Esophagus muscularis mucosa (tissue), 4 donors: ENCODE measurements at regions not wholly inside any gene's neighbourhood (a gene's known extent, or its start where the extent isn't known, plus 50 kb on each side); places are given as distances from the start of the nearest gene placed in this dataset.

Source experiments
- DNase-seq: peaks from one replicate; pipeline ENCODE4 v3.0.0-alpha.2; 2017; ENCODE audit errors: extremely low spot score
- H3K27ac ChIP-seq, 4 donors: fragments of 200-600 bp; sonication (generic); replicated peaks in 1 of 4; 1 replicate in 3 of 4; 2 replicates in 1 of 4; pipeline ENCODE4 v1.5.1; 2016 to 2019; ENCODE audit warnings: mild to moderate bottlenecking in 1 of 4
- H3K27me3 ChIP-seq, 4 donors: fragments of 200-600 bp; sonication (generic); one replicate each; pipeline versions ENCODE4 v1.5.1 to v1.6.0; 2016 to 2019
- H3K36me3 ChIP-seq, 4 donors: fragments of 200-600 bp; sonication (generic); one replicate each; pipeline ENCODE4 v1.5.1; 2016 to 2019
- H3K4me1 ChIP-seq, 4 donors: fragments of 200-600 bp; sonication (generic); one replicate each; pipeline ENCODE4 v1.5.1; 2016 to 2019
- H3K4me3 ChIP-seq, 4 donors: fragments of 200-600 bp; sonication (generic); 1 replicate in 2 of 4; 2 replicates in 2 of 4; pipeline ENCODE4 v1.5.1; 2016 to 2019; ENCODE audit warnings: mild to moderate bottlenecking in 4 of 4, moderate library complexity in 1 of 4
- H3K9me3 ChIP-seq, 4 donors: fragments of 200-600 bp; sonication (generic); 1 replicate in 3 of 4; 2 replicates in 1 of 4; pipeline ENCODE4 v1.5.1; 2016 to 2019
- CTCF ChIP-seq, 3 experiments: fragments of 200-600 bp in 2 of 3; fragments of 450-650 bp in 1 of 3; sonication (generic) in 2 of 3; IDR thresholded peaks; one replicate each; pipeline ENCODE4 v1.5.1; 2017 to 2019; ENCODE audit warnings: antibody characterized with exemption in 3 of 3, mild to moderate bottlenecking in 2 of 3, moderate library complexity in 1 of 3
- EP300 ChIP-seq: sonication (generic); formaldehyde crosslinking; IDR thresholded peaks from one replicate; pipeline ENCODE4 v1.6.1; 2017; ENCODE audit warnings: antibody characterized with exemption
- POLR2A ChIP-seq: fragments of 450-650 bp; IDR thresholded peaks from one replicate; pipeline ENCODE4 v1.6.1; 2017; ENCODE audit warnings: antibody characterized with exemption, moderate library complexity, mild to moderate bottlenecking, low read depth
- POLR2AphosphoS5 ChIP-seq, 2 donors: sonication (generic); formaldehyde crosslinking; IDR thresholded peaks; one replicate each; pipeline ENCODE4 v1.6.1; 2017; ENCODE audit warnings: antibody characterized with exemption in 2 of 2
- WGBS: methylation state at CpG from one replicate; pipeline ENCODE4 v1.1.5; 2018; 5-methylcytosine and 5-hydroxymethylcytosine counted together
- intact Hi-C: fragments of 100-400 bp; cut with DNase I; formaldehyde crosslinking; loops from one replicate; pipeline ENCODE4 v1.15.1; 2023

GRCh38 chr7:42597300-42597699, 314.6 kb downstream of the C7orf25 start:
- no peak overlapping the region for H3K4me3 ChIP-seq
- peaks cover 0 to 4% (median 0%) of the 10 kb centered on the region in 4 donors for H3K9me3 ChIP-seq
- DNase-seq, result no peak
- H3K27me3 ChIP-seq, result no peaks in the 10 kb centered on the region
- no peaks in the 10 kb centered on the region for H3K36me3 ChIP-seq
- H3K27ac ChIP-seq, result no peak overlapping the region
- H3K4me1 ChIP-seq, result no peaks in the 10 kb centered on the region
- TF ChIP-seq POLR2A (no peak), POLR2AphosphoS5 (IDR thresholded peaks at IDR 0.05) (no peak), CTCF (IDR thresholded peaks at IDR 0.05) (no peak), EP300 (no peak)
- WGBS, result 82% methylated on average over 3 of the region's 3 CpGs
- intact Hi-C loops, result no loop called here

- H3K4me1 ChIP-seq, result no peaks in the 10 kb centered on the region
- no peak overlapping the region for H3K27ac ChIP-seq
- intact Hi-C loops, result no loop called here
- TF ChIP-seq POLR2AphosphoS5 (IDR thresholded peaks at IDR 0.05), result no peak
- TF ChIP-seq CTCF (IDR thresholded peaks at IDR 0.05), result no peak
- TF ChIP-seq EP300, result no peak
- no peak for TF ChIP-seq POLR2A
- H3K4me3 ChIP-seq, result no peak overlapping the region
- DNase-seq, result no peak
- H3K36me3 ChIP-seq, result no peaks in the 10 kb centered on the region
- H3K9me3 ChIP-seq, result peaks cover 0 to 7% (median 0%) of the 10 kb centered on the region in 4 donors
- H3K27me3 ChIP-seq, result no peaks in the 10 kb centered on the region
Measured at GRCh38 chr7:42596737-42597136, 315.1 kb downstream of the C7orf25 start.

- no peaks in the 10 kb centered on the region for H3K27me3 ChIP-seq
- H3K36me3 ChIP-seq, result no peaks in the 10 kb centered on the region
- TF ChIP-seq POLR2A (no peak), CTCF (IDR thresholded peaks at IDR 0.05) (no peak), EP300 (no peak), POLR2AphosphoS5 (IDR thresholded peaks at IDR 0.05) (no peak)
- no peak overlapping the region for H3K27ac ChIP-seq
- no peak overlapping the region for H3K4me3 ChIP-seq
- 85% methylated on average over 3 of the region's 3 CpGs for WGBS
- H3K9me3 ChIP-seq, result peaks cover 0 to 7% (median 0%) of the 10 kb centered on the region in 4 donors
- H3K4me1 ChIP-seq, result no peaks in the 10 kb centered on the region
- no peak for DNase-seq
- intact Hi-C loops, result no loop called here
Measured at GRCh38 chr7:42593860-42594259, 318.0 kb downstream of the C7orf25 start.

GRCh38 chr7:42590771-42591310, 321.0 kb downstream of the C7orf25 start:
- TF ChIP-seq POLR2A, result no peak
- no peak for TF ChIP-seq CTCF (IDR thresholded peaks at IDR 0.05)
- TF ChIP-seq EP300, result no peak
- TF ChIP-seq POLR2AphosphoS5 (IDR thresholded peaks at IDR 0.05), result no peak
- intact Hi-C loops, result no loop called here
- 61% methylated on average over 2 of the region's 2 CpGs for whole genome bisulfite sequencing
- no peak overlapping the region for H3K4me3 ChIP-seq
- H3K27me3 ChIP-seq, result no peaks in the 10 kb centered on the region
- H3K4me1 ChIP-seq, result no peaks in the 10 kb centered on the region
- DNase-seq, result no peak
- peaks cover 0 to 7% (median 0%) of the 10 kb centered on the region in 4 donors for H3K9me3 ChIP-seq
- H3K36me3 ChIP-seq, result no peaks in the 10 kb centered on the region
- H3K27ac ChIP-seq, result no peak overlapping the region

GRCh38 chr7:42588876-42589275, 323.0 kb downstream of the C7orf25 start:
- no peak for DNase-seq
- intact Hi-C loops, result no loop called here
- no peaks in the 10 kb centered on the region for H3K36me3 ChIP-seq
- no peak overlapping the region for H3K4me3 ChIP-seq
- H3K4me1 ChIP-seq, result no peaks in the 10 kb centered on the region
- no peaks in the 10 kb centered on the region for H3K27me3 ChIP-seq
- peaks cover 0 to 9% (median 0%) of the 10 kb centered on the region in 4 donors for H3K9me3 ChIP-seq
- no peak overlapping the region for H3K27ac ChIP-seq
- TF ChIP-seq CTCF (IDR thresholded peaks at IDR 0.05) (no peak), POLR2AphosphoS5 (IDR thresholded peaks at IDR 0.05) (no peak), EP300 (no peak), POLR2A (no peak)
